SK-N-SH (cell line): ENCODE measurements at regions not wholly inside any gene's neighbourhood (a gene's known extent, or its start where the extent isn't known, plus 50 kb on each side); places are given as distances from the start of the nearest gene placed in this dataset.

Experiments used
- CTCF ChIA-PET: fragments of 300-600, 350-600 bp; formaldehyde crosslinking; extraction: SDS; loops from one replicate; lab custom pipeline; 2021; lab: Yijun Ruan, JAX
- POLR2A ChIA-PET: fragments of 350-600 bp; sonication (Branson Sonifier 250); formaldehyde crosslinking; extraction: SDS; loops from one replicate; lab custom pipeline; 2020; ENCODE audit warnings: antibody characterized with exemption, inconsistent platforms; lab: Yijun Ruan, JAX
- DNase-seq: peaks from one replicate; pipeline ENCODE4 v3.0.0; 2012
- H2AFZ ChIP-seq: fragments of 200-600 bp; sonication (generic); 2 replicates; pipeline ENCODE4 v1.8.1; 2016; ENCODE audit warnings: antibody characterized with exemption, mild to moderate bottlenecking, low read depth
- H3F3A ChIP-seq: fragments of 200-600 bp; sonication (generic); replicated peaks from 2 replicates; pipeline ENCODE3; 2016; ENCODE audit warnings: antibody characterized with exemption, mild to moderate bottlenecking; ENCODE audit not compliant: insufficient read depth
- H3K27ac ChIP-seq, 2 experiments: fragments of 200-500 bp in 1 of 2; fragments of 200-600 bp in 1 of 2; sonication (Bioruptor generic) in 1 of 2; sonication (generic), shearing (Covaris generic) in 1 of 2; 2 replicates each; pipeline versions ENCODE4 v1.5.1 to v1.6.1; 2014 to 2016; ENCODE audit warnings: low read depth in 2 of 2, inconsistent platforms in 1 of 2, low read length in 1 of 2, mild to moderate bottlenecking in 1 of 2, mixed read lengths in 1 of 2
- H3K27me3 ChIP-seq: fragments of 200-600 bp; sonication (generic), shearing (Covaris generic); 2 replicates; pipeline ENCODE4 v1.6.1; 2016; ENCODE audit warnings: mixed run types; ENCODE audit not compliant: insufficient read depth
- H3K36me3 ChIP-seq, 2 experiments: fragments of 200-500 bp in 1 of 2; fragments of 200-600 bp in 1 of 2; sonication (Bioruptor generic) in 1 of 2; sonication (generic) in 1 of 2; replicated peaks in 1 of 2; 2 replicates each; pipeline versions ENCODE3 to v1.5.1; 2014 to 2016; ENCODE audit warnings: low read length in 1 of 2, mild to moderate bottlenecking in 1 of 2; ENCODE audit not compliant: insufficient read depth in 2 of 2, control insufficient read depth in 1 of 2
- H3K4me1 ChIP-seq, 2 experiments: fragments of 200-500 bp in 1 of 2; fragments of 200-600 bp in 1 of 2; sonication (Bioruptor generic) in 1 of 2; sonication (generic), shearing (Covaris generic) in 1 of 2; 2 replicates each; pipeline versions ENCODE4 v1.5.1 to v1.6.1; 2014 to 2016; ENCODE audit warnings: low read depth in 1 of 2, low read length in 1 of 2, mixed run types in 1 of 2; ENCODE audit not compliant: insufficient read depth in 2 of 2, control insufficient read depth in 1 of 2
- H3K4me2 ChIP-seq: fragments of 200-600 bp; sonication (generic), shearing (Covaris generic); 2 replicates; pipeline ENCODE4 v1.6.1; 2017; ENCODE audit warnings: mixed run types
- H3K4me3 ChIP-seq, 2 experiments: fragments of 200-500 bp in 1 of 2; fragments of 200-600 bp in 1 of 2; sonication (Bioruptor generic) in 1 of 2; sonication (generic), shearing (Covaris generic) in 1 of 2; 2 replicates each; pipeline versions ENCODE4 v1.5.1 to v1.8.1; 2014 to 2016; ENCODE audit warnings: low read depth in 2 of 2, inconsistent platforms in 1 of 2, low read length in 1 of 2, mild to moderate bottlenecking in 1 of 2, mixed read lengths in 1 of 2, moderate library complexity in 1 of 2
- H3K79me2 ChIP-seq: fragments of 200-600 bp; sonication (generic); 2 replicates; pipeline ENCODE4 v1.8.1; 2017; ENCODE audit warnings: mild to moderate bottlenecking; ENCODE audit not compliant: insufficient read depth
- H3K9ac ChIP-seq: fragments of 200-600 bp; sonication (generic); 2 replicates; pipeline ENCODE4 v1.6.1; 2017; ENCODE audit warnings: mixed run types
- H3K9me2 ChIP-seq: fragments of 200-600 bp; sonication (generic); 2 replicates; pipeline ENCODE4 v1.6.1; 2017; ENCODE audit warnings: mixed run types
- H3K9me3 ChIP-seq: fragments of 200-600 bp; sonication (generic); 2 replicates; pipeline ENCODE4 v1.6.1; 2017; ENCODE audit warnings: mixed run types, mild to moderate bottlenecking, moderate library complexity
- H4K20me1 ChIP-seq: fragments of 200-600 bp; sonication (generic); 2 replicates; pipeline ENCODE4 v1.6.1; 2017; ENCODE audit warnings: mild to moderate bottlenecking, mixed run types; ENCODE audit not compliant: insufficient read depth
- CHD2 ChIP-seq: fragments of 150-350 bp; IDR thresholded peaks from 2 replicates; pipeline ENCODE4 v1.6.1; 2018; ENCODE audit warnings: low read length; ENCODE audit not compliant: partially characterized antibody
- EP300 ChIP-seq, 2 experiments: IDR thresholded peaks; 2 replicates each; pipeline versions ENCODE4 v1.4.0 to v1.6.1; 2012; ENCODE audit warnings: borderline replicate concordance in 1 of 2, low read depth in 1 of 2, low read length in 1 of 2
- RAD21 ChIP-seq: IDR thresholded peaks from 2 replicates; pipeline ENCODE4 v1.6.1; 2012; ENCODE audit warnings: mild to moderate bottlenecking, low read length
- RFX5 ChIP-seq: IDR thresholded peaks from 2 replicates; pipeline ENCODE4 v1.6.1; 2012; ENCODE audit warnings: mild to moderate bottlenecking, improper control_type of control experiment, low read length
- RXRA ChIP-seq: IDR thresholded peaks from 2 replicates; pipeline ENCODE4 v1.4.0; 2012; ENCODE audit warnings: low read depth, mild to moderate bottlenecking, borderline replicate concordance
- SIN3A ChIP-seq: IDR thresholded peaks from 2 replicates; pipeline ENCODE4 v1.6.1; 2012; ENCODE audit warnings: low read depth, mild to moderate bottlenecking, low read length, moderate library complexity, borderline replicate concordance
- WGBS: methylation state at CpG from one replicate; pipeline ENCODE4 v1.1.6; 2017; ENCODE audit warnings: low lambda C conversion rate; 5-methylcytosine and 5-hydroxymethylcytosine counted together
- TF ChIP-seq, protein P1 (sequence below): fragments of 150-350 bp; IDR thresholded peaks from 2 replicates; pipeline ENCODE4 v1.6.1; 2016; ENCODE audit warnings: mild to moderate bottlenecking, low read depth, low read length
- TF ChIP-seq, protein P2 (sequence below): IDR thresholded peaks from 2 replicates; pipeline ENCODE4 v1.6.1; 2012; ENCODE audit warnings: mild to moderate bottlenecking, low read depth, low read length, moderate library complexity
- TF ChIP-seq, protein P3 (sequence below): IDR thresholded peaks from 2 replicates; pipeline ENCODE4 v1.4.0; 2012; ENCODE audit warnings: low read depth, borderline replicate concordance
- TF ChIP-seq, protein P4 (sequence below): IDR thresholded peaks from 2 replicates; pipeline ENCODE4 v1.4.0; 2012; ENCODE audit warnings: low read depth, borderline replicate concordance

DNA sequence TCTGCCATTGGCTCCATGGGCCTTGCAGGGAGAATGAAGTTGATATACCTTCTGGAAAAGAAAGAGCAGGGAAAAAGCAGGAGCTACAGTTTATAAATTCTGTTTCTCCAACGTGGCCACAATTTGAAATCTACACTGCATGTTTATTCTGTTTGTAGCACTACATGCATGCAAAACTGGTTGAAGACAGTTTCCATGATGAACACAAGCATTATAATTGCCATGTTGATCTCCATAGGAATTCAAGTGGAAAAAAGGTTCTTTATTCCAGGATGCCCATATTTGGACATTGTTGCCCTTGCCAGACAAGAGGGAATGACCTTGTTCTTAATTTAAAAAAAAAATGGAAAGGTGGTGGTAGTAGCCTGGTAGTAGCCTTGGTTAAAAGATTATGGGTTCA, 69.2 kb upstream of the PALM2AKAP2 start:
- no peaks in the 10 kb centered on the region for H3K36me3 ChIP-seq
- no peak for TF ChIP-seq RFX5
- TF ChIP-seq RXRA: no peak
- no peak for TF ChIP-seq SIN3A
- TF ChIP-seq, protein P1, sequence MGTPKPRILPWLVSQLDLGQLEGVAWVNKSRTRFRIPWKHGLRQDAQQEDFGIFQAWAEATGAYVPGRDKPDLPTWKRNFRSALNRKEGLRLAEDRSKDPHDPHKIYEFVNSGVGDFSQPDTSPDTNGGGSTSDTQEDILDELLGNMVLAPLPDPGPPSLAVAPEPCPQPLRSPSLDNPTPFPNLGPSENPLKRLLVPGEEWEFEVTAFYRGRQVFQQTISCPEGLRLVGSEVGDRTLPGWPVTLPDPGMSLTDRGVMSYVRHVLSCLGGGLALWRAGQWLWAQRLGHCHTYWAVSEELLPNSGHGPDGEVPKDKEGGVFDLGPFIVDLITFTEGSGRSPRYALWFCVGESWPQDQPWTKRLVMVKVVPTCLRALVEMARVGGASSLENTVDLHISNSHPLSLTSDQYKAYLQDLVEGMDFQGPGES: no peak
- no peak for TF ChIP-seq EP300 (IDR thresholded peaks at IDR 0.05; ENCODE audit: borderline replicate concordance in 1 of 2, low read depth in 1 of 2, low read length in 1 of 2)
- no peak for TF ChIP-seq CHD2
- TF ChIP-seq, protein P2, sequence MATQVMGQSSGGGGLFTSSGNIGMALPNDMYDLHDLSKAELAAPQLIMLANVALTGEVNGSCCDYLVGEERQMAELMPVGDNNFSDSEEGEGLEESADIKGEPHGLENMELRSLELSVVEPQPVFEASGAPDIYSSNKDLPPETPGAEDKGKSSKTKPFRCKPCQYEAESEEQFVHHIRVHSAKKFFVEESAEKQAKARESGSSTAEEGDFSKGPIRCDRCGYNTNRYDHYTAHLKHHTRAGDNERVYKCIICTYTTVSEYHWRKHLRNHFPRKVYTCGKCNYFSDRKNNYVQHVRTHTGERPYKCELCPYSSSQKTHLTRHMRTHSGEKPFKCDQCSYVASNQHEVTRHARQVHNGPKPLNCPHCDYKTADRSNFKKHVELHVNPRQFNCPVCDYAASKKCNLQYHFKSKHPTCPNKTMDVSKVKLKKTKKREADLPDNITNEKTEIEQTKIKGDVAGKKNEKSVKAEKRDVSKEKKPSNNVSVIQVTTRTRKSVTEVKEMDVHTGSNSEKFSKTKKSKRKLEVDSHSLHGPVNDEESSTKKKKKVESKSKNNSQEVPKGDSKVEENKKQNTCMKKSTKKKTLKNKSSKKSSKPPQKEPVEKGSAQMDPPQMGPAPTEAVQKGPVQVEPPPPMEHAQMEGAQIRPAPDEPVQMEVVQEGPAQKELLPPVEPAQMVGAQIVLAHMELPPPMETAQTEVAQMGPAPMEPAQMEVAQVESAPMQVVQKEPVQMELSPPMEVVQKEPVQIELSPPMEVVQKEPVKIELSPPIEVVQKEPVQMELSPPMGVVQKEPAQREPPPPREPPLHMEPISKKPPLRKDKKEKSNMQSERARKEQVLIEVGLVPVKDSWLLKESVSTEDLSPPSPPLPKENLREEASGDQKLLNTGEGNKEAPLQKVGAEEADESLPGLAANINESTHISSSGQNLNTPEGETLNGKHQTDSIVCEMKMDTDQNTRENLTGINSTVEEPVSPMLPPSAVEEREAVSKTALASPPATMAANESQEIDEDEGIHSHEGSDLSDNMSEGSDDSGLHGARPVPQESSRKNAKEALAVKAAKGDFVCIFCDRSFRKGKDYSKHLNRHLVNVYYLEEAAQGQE: no peak
- TF ChIP-seq RAD21: no peak
- no peaks in the 10 kb centered on the region; the same call in 1 of the 2 replicates for H3K27me3 ChIP-seq
- POLR2A ChIA-PET: no interaction called here
- H3K79me2 ChIP-seq: no peaks in the 10 kb centered on the region
- peaks cover 0 to 3% of the 10 kb centered on the region in 2 experiments; a peak in 1 of 4 replicates for H3K4me1 ChIP-seq
- H3K27ac ChIP-seq: no peak overlapping the region
- WGBS: 8% methylated on average over 1 of the region's 1 CpG
- no peaks in the 10 kb centered on the region for H4K20me1 ChIP-seq
- CTCF ChIA-PET: no interaction called here
- H3F3A ChIP-seq: peaks cover 8% of the 10 kb centered on the region
- DNase-seq: no peak
- no peaks in the 10 kb centered on the region for H3K9me2 ChIP-seq
- H3K4me3 ChIP-seq: no peak overlapping the region
- no peak overlapping the region for H3K4me2 ChIP-seq
- no peaks in the 10 kb centered on the region for H3K9me3 ChIP-seq
- H2AFZ ChIP-seq: no peak overlapping the region
- no peak overlapping the region for H3K9ac ChIP-seq

DNA sequence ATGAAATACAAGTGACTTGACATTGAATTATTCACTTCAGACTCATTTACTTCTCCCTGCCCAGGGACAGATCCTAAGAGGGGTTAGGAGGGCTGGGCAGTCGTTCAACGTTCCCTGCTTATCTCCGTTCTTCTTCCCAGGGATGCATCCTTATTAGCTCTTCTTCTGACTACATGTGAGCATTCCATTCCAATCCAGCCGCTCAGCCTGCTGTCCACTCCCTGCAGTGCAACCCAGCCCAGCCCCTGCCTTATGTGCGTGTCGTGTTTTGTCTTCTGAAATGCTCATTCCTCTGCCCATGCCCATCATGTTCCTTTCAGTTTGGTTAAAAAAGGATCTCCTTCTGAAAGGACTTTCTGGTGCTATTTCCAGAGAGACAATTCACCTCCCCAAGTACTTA, 64.7 kb upstream of the PALM2AKAP2 start:
- no peak overlapping the region for H3K27ac ChIP-seq
- 20% methylated on average over 6 of the region's 6 CpGs for WGBS
- H4K20me1 ChIP-seq: no peaks in the 10 kb centered on the region
- no peak overlapping the region for H2AFZ ChIP-seq
- H3K4me1 ChIP-seq: no peaks in the 10 kb centered on the region
- no peak overlapping the region for H3K4me3 ChIP-seq
- no peaks in the 10 kb centered on the region; the same call in 1 of the 2 replicates for H3K27me3 ChIP-seq
- ChIA-PET POLR2A (no interaction called here), CTCF (no interaction called here)
- no peak for DNase-seq
- H3K79me2 ChIP-seq: no peaks in the 10 kb centered on the region
- no peaks in the 10 kb centered on the region for H3K9me2 ChIP-seq
- no peaks in the 10 kb centered on the region for H3K9me3 ChIP-seq
- H3K36me3 ChIP-seq: no peaks in the 10 kb centered on the region
- H3K4me2 ChIP-seq: no peak overlapping the region
- TF ChIP-seq, protein P3, sequence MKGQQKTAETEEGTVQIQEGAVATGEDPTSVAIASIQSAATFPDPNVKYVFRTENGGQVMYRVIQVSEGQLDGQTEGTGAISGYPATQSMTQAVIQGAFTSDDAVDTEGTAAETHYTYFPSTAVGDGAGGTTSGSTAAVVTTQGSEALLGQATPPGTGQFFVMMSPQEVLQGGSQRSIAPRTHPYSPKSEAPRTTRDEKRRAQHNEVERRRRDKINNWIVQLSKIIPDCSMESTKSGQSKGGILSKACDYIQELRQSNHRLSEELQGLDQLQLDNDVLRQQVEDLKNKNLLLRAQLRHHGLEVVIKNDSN: no peak
- TF ChIP-seq, protein P4, sequence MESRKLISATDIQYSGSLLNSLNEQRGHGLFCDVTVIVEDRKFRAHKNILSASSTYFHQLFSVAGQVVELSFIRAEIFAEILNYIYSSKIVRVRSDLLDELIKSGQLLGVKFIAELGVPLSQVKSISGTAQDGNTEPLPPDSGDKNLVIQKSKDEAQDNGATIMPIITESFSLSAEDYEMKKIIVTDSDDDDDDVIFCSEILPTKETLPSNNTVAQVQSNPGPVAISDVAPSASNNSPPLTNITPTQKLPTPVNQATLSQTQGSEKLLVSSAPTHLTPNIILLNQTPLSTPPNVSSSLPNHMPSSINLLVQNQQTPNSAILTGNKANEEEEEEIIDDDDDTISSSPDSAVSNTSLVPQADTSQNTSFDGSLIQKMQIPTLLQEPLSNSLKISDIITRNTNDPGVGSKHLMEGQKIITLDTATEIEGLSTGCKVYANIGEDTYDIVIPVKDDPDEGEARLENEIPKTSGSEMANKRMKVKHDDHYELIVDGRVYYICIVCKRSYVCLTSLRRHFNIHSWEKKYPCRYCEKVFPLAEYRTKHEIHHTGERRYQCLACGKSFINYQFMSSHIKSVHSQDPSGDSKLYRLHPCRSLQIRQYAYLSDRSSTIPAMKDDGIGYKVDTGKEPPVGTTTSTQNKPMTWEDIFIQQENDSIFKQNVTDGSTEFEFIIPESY: no peak
- no peak for TF ChIP-seq RFX5
- no peaks in the 10 kb centered on the region for H3F3A ChIP-seq
- H3K9ac ChIP-seq: no peak overlapping the region
